ENCODE measurements at regions not wholly inside any gene's neighbourhood (a gene's known extent, or its start where the extent isn't known, plus 50 kb on each side); places are given as distances from the start of the nearest gene placed in this dataset.

DNA sequence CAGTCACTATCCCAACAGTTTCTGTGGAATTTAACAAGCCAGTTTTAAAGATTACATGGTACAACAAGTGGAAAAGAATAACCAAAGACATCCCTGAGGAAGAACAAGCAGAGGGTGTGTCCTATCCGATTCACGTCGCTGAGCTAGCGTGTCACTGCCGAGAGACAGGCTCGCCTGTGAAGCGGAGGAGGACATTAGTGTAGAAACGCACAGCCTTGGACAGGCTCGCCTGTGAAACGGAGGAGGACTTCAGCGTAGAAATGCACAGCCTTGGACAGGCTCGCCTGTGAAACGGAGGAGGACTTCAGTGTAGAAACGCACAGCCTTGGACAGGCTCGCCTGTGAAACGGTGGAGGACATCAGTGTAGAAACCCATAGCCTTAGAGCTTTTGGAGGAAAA is 52.7 kb upstream of the INPP5A start:
- no peak overlapping the region for H3K4me3 ChIP-seq (ENCODE audit: control insufficient read depth, low read depth, low read length)
- DNase-seq (ENCODE audit: low read depth) = no peak
- TF ChIP-seq CTCF (conservative IDR thresholded peaks at IDR 0.05; ENCODE audit: control insufficient read depth, insufficient read depth, low read depth, low read length) = no peak

GRCh38 chr10:132485391-132485790 is 52.2 kb upstream of the INPP5A start:
- H3K4me3 ChIP-seq (ENCODE audit: control insufficient read depth, low read depth, low read length) = no peak overlapping the region
- TF ChIP-seq CTCF (conservative IDR thresholded peaks at IDR 0.05; ENCODE audit: control insufficient read depth, insufficient read depth, low read depth, low read length) = no peak
- no peak for DNase-seq (ENCODE audit: low read depth)

- no peak for DNase-seq (ENCODE audit: low read depth)
- H3K4me3 ChIP-seq (ENCODE audit: control insufficient read depth, low read depth, low read length) = no peak overlapping the region
These were observed 51.0 kb upstream of the INPP5A start for GRCh38 chr10:132486539-132487121.

GRCh38 chr10:132487241-132488135 is 50.1 kb upstream of the INPP5A start:
- no peak for DNase-seq (ENCODE audit: low read depth)
- TF ChIP-seq CTCF (conservative IDR thresholded peaks at IDR 0.05; ENCODE audit: control insufficient read depth, insufficient read depth, low read depth, low read length) = no peak
- no peak overlapping the region for H3K4me3 ChIP-seq (ENCODE audit: control insufficient read depth, low read depth, low read length)

More at GRCh38 chr10:132486539-132487121, 51.0 kb upstream of the INPP5A start:
- TF ChIP-seq CTCF (conservative IDR thresholded peaks at IDR 0.05; ENCODE audit: control insufficient read depth, insufficient read depth, low read depth, low read length) = no peak

Data from fibroblast of mammary gland (primary cell).